Panc1 (cell line): ENCODE measurements at regions not wholly inside any gene's neighbourhood (a gene's known extent, or its start where the extent isn't known, plus 50 kb on each side); places are given as distances from the start of the nearest gene placed in this dataset.

Source experiments
- ATAC-seq: fragments of 200-7000 bp; cut with Tn5 transposase; 2 replicates; pipeline ENCODE4 v1.9.1; 2020; ENCODE audit warnings: mild to moderate bottlenecking, moderate library complexity
- BruUV-seq: library from RNA; stranded (reverse); fragments of 400-500 nt; replicated peaks from 2 replicates; lab custom pipeline; 2021; lab: Mats Ljungman, UMichigan
- CTCF ChIA-PET: fragments of 300-600 bp; sonication (Branson Sonifier 250); formaldehyde crosslinking; loops from one replicate; lab custom pipeline; 2022; ENCODE audit warnings: antibody characterized with exemption; lab: Charles Lee
- POLR2A ChIA-PET: fragments of 300-600 bp; sonication (Branson Sonifier 250); formaldehyde crosslinking; loops from one replicate; lab custom pipeline; 2022; ENCODE audit warnings: antibody characterized with exemption; lab: Charles Lee
- DNase-seq: peaks from one replicate; pipeline ENCODE4 v3.0.0-alpha.2; 2010; ENCODE audit warnings: low read depth, low spot score
- H3K27ac ChIP-seq: 2 replicates; pipeline ENCODE4 v1.5.1; 2011; ENCODE audit warnings: mild to moderate bottlenecking, low read length, inconsistent platforms
- H3K27me3 ChIP-seq: fragments of 200-500 bp; sonication (Bioruptor generic); 2 replicates; pipeline ENCODE4 v1.6.0; 2014; ENCODE audit warnings: low read length, inconsistent platforms; ENCODE audit not compliant: control insufficient read depth, insufficient read depth
- H3K36me3 ChIP-seq: fragments of 200-500 bp; sonication (Bioruptor generic); 2 replicates; pipeline ENCODE4 v1.5.1; 2014; ENCODE audit warnings: inconsistent platforms, mild to moderate bottlenecking, low read length, moderate library complexity; ENCODE audit not compliant: control insufficient read depth, insufficient read depth
- H3K4me1 ChIP-seq: 2 replicates; pipeline ENCODE4 v1.5.1; 2011; ENCODE audit warnings: inconsistent platforms, mild to moderate bottlenecking, low read length, moderate library complexity; ENCODE audit not compliant: control insufficient read depth, insufficient read depth
- H3K4me3 ChIP-seq, 2 experiments: 2 replicates each; pipeline ENCODE4 v1.5.1; 2011 to 2012; ENCODE audit warnings: low read depth in 2 of 2, low read length in 2 of 2, mild to moderate bottlenecking in 2 of 2, inconsistent platforms in 1 of 2, moderate library complexity in 1 of 2
- H3K9me3 ChIP-seq: fragments of 200-500 bp; sonication (Bioruptor generic); 2 replicates; pipeline ENCODE4 v1.5.1; 2014; ENCODE audit warnings: low read depth, mild to moderate bottlenecking, inconsistent platforms, low read length, moderate library complexity; ENCODE audit not compliant: control insufficient read depth, insufficient read depth
- POLR2AphosphoS5 ChIP-seq: IDR thresholded peaks from 2 replicates; pipeline ENCODE4 v1.6.1; 2012; ENCODE audit warnings: mild to moderate bottlenecking, low read depth, low read length, moderate library complexity
- SIN3A ChIP-seq: IDR thresholded peaks from 2 replicates; pipeline ENCODE4 v1.6.1; 2012; ENCODE audit warnings: low read depth, mild to moderate bottlenecking, low read length, moderate library complexity, borderline replicate concordance; ENCODE audit not compliant: insufficient read depth
- TCF7L2 ChIP-seq: IDR thresholded peaks from 2 replicates; pipeline ENCODE4 v1.6.1; 2011; ENCODE audit warnings: mild to moderate bottlenecking, low read depth, low read length, inconsistent platforms
- in situ Hi-C: cut with HindIII; loops from 2 replicates; pipeline ENCODE4 v1.10.0; 2016; ENCODE audit warnings: low sequenced_read_pairs, low pct_unique_long_range_greater_than_20kb
- intact Hi-C: fragments of 100-400 bp; cut with micrococcal nuclease; formaldehyde crosslinking; loops from one replicate; pipeline ENCODE4 v1.10.0; 2022; ENCODE audit not compliant: unreplicated experiment
- TF ChIP-seq, protein P1 (sequence below): fragments of 450-650 bp; IDR thresholded peaks from 2 replicates; pipeline ENCODE4 v1.5.1; 2017; ENCODE audit warnings: mild to moderate bottlenecking
- TF ChIP-seq, protein P2 (sequence below), 2 experiments: IDR thresholded peaks; 2 replicates each; pipeline ENCODE4 v1.6.1; 2011 to 2012; ENCODE audit warnings: low read depth in 2 of 2, control low read depth in 1 of 2, low read length in 1 of 2, mild to moderate bottlenecking in 1 of 2, moderate library complexity in 1 of 2; ENCODE audit not compliant: insufficient read depth in 1 of 2

DNA sequence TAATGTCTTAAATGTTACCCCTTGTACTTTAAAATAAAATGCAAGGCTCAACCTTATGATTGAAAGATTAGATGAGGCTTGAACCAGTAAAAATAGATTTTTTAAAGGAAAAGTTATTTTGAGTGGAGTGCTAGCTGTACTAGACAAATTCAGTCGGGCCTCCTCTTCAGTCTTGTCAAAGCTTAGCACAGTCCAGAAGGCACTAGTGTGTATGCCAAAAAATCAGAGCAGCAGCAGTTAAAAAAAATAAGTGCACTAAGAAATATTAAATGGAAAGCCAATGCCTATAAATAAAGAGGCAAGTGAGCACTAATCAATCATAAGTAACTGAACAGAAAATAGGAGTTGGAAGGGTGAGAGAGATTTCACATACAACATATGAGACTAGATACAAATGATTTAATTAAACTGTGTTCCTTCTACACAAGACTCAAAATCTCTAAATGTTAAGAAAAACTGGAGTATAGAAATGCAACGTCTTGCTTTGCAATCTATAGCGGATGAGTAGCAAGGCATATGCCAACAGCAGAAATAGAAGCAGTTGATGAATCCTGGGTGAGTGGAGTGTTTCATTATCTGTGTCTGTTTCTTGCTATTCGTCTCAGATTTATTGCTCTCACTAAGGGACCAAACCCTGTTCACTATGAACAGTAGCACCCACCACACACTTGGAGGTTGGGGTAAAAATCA is 172.1 kb downstream of the ETNK1 start:
- no peak for TF ChIP-seq SIN3A
- TF ChIP-seq, protein P1, sequence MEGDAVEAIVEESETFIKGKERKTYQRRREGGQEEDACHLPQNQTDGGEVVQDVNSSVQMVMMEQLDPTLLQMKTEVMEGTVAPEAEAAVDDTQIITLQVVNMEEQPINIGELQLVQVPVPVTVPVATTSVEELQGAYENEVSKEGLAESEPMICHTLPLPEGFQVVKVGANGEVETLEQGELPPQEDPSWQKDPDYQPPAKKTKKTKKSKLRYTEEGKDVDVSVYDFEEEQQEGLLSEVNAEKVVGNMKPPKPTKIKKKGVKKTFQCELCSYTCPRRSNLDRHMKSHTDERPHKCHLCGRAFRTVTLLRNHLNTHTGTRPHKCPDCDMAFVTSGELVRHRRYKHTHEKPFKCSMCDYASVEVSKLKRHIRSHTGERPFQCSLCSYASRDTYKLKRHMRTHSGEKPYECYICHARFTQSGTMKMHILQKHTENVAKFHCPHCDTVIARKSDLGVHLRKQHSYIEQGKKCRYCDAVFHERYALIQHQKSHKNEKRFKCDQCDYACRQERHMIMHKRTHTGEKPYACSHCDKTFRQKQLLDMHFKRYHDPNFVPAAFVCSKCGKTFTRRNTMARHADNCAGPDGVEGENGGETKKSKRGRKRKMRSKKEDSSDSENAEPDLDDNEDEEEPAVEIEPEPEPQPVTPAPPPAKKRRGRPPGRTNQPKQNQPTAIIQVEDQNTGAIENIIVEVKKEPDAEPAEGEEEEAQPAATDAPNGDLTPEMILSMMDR = no peak
- Histone ChIP-seq H3K9me3 (no peaks in the 10 kb centered on the region), H3K36me3 (no peaks in the 10 kb centered on the region), H3K4me1 (no peaks in the 10 kb centered on the region), H3K27ac (no peak overlapping the region), H3K4me3 (no peak overlapping the region), H3K27me3 (no peaks in the 10 kb centered on the region)
- ATAC-seq = no peak
- CTCF ChIA-PET = no interaction called here
- intact Hi-C loops (no loop called here), in situ Hi-C loops (no loop called here)
- no TSS peak for BruUV-seq
- DNase-seq = no peak
- POLR2A ChIA-PET = no interaction called here

DNA sequence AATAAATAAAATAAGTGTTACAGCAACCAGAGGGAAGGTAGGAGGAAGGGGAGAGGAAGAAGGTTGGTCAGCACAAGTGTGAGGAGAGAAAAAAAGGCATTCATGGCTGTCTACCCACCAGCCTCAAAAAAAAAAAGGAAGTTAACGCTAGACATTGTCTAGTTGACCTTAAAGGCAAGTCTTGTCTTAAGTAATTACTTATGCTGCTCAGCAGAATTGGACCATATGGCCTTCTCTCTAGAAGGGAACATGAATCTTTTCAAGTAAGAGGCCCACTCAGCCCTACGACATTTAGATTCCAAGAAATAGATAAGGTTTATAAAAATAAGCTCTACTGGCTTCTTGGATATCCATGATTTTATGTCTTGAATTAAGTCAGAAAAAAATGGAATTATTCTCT is 172.7 kb downstream of the ETNK1 start:
- H3K4me3 ChIP-seq = no peak overlapping the region
- POLR2A ChIA-PET = no interaction called here

More for the DNA sequence above, 172.7 kb downstream of the ETNK1 start:
- no TSS peak for BruUV-seq
- TF ChIP-seq POLR2AphosphoS5 (no peak), TCF7L2 (no peak), SIN3A (no peak)
- TF ChIP-seq, protein P1 = no peak
- TF ChIP-seq, protein P2, sequence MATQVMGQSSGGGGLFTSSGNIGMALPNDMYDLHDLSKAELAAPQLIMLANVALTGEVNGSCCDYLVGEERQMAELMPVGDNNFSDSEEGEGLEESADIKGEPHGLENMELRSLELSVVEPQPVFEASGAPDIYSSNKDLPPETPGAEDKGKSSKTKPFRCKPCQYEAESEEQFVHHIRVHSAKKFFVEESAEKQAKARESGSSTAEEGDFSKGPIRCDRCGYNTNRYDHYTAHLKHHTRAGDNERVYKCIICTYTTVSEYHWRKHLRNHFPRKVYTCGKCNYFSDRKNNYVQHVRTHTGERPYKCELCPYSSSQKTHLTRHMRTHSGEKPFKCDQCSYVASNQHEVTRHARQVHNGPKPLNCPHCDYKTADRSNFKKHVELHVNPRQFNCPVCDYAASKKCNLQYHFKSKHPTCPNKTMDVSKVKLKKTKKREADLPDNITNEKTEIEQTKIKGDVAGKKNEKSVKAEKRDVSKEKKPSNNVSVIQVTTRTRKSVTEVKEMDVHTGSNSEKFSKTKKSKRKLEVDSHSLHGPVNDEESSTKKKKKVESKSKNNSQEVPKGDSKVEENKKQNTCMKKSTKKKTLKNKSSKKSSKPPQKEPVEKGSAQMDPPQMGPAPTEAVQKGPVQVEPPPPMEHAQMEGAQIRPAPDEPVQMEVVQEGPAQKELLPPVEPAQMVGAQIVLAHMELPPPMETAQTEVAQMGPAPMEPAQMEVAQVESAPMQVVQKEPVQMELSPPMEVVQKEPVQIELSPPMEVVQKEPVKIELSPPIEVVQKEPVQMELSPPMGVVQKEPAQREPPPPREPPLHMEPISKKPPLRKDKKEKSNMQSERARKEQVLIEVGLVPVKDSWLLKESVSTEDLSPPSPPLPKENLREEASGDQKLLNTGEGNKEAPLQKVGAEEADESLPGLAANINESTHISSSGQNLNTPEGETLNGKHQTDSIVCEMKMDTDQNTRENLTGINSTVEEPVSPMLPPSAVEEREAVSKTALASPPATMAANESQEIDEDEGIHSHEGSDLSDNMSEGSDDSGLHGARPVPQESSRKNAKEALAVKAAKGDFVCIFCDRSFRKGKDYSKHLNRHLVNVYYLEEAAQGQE (IDR thresholded peaks at IDR 0.05; ENCODE audit: insufficient read depth in 1 of 2, low read depth in 2 of 2, low read length in 1 of 2) = no peak
- CTCF ChIA-PET = no interaction called here
- no peak for ATAC-seq
- no peaks in the 10 kb centered on the region for H3K9me3 ChIP-seq
- no peak overlapping the region for H3K27ac ChIP-seq
- DNase-seq = no peak
- in situ Hi-C loops (no loop called here), intact Hi-C loops (no loop called here)
- no peaks in the 10 kb centered on the region for H3K27me3 ChIP-seq
- no peaks in the 10 kb centered on the region for H3K4me1 ChIP-seq
- H3K36me3 ChIP-seq = no peaks in the 10 kb centered on the region
